Ammon's horn (tissue), 1 donor: ENCODE measurements at regions not wholly inside any gene's neighbourhood (a gene's known extent, or its start where the extent isn't known, plus 50 kb on each side); places are given as distances from the start of the nearest gene placed in this dataset.

Source experiments
- DNase-seq: peaks from one replicate; pipeline ENCODE4 v3.0.0-alpha.2; 2016; ENCODE audit warnings: low spot score

GRCh38 chr5:125384071-125384470, 637.6 kb upstream of the ZNF608 start:
- DNase-seq, result no peak

GRCh38 chr5:125390326-125390725, 643.9 kb upstream of the ZNF608 start:
- DNase-seq, result no peak

- DNase-seq, result no peak
These were observed 646.9 kb upstream of the ZNF608 start for GRCh38 chr5:125393221-125393815.

- DNase-seq, result no peak
These were observed 648.3 kb upstream of the ZNF608 start for GRCh38 chr5:125394661-125395280.

GRCh38 chr5:125396462-125396861, 650.0 kb upstream of the ZNF608 start:
- DNase-seq, result no peak

- DNase-seq, result no peak
These were observed 652.0 kb upstream of the ZNF608 start for GRCh38 chr5:125398466-125398865.

GRCh38 chr5:125399885-125400284, 653.4 kb upstream of the ZNF608 start:
- no peak for DNase-seq

- no peak for DNase-seq
These were observed 655.5 kb upstream of the ZNF608 start for GRCh38 chr5:125401724-125402622.

GRCh38 chr5:125402787-125403186, 656.3 kb upstream of the ZNF608 start:
- no peak for DNase-seq

- no peak for DNase-seq
These were observed 657.6 kb upstream of the ZNF608 start for GRCh38 chr5:125404056-125404455.

GRCh38 chr5:125408448-125409233, 662.2 kb upstream of the ZNF608 start:
- DNase-seq, result no peak

GRCh38 chr5:125409234-125409860, 662.9 kb upstream of the ZNF608 start:
- DNase-seq, result no peak

- no peak for DNase-seq
These were observed 663.6 kb upstream of the ZNF608 start for GRCh38 chr5:125409861-125410536.

- no peak for DNase-seq
These were observed 664.2 kb upstream of the ZNF608 start for GRCh38 chr5:125410537-125411070.

- peak; percentile 59 for DNase-seq
These were observed 664.8 kb upstream of the ZNF608 start for GRCh38 chr5:125411071-125411743.

GRCh38 chr5:125411744-125412560, 665.5 kb upstream of the ZNF608 start:
- DNase-seq, result peak; percentile 53

GRCh38 chr5:125412561-125413495, 666.4 kb upstream of the ZNF608 start:
- DNase-seq, result peak; percentile 96
